ENCODE measurements at regions not wholly inside any gene's neighbourhood (a gene's known extent, or its start where the extent isn't known, plus 50 kb on each side); places are given as distances from the start of the nearest gene placed in this dataset.

DNA sequence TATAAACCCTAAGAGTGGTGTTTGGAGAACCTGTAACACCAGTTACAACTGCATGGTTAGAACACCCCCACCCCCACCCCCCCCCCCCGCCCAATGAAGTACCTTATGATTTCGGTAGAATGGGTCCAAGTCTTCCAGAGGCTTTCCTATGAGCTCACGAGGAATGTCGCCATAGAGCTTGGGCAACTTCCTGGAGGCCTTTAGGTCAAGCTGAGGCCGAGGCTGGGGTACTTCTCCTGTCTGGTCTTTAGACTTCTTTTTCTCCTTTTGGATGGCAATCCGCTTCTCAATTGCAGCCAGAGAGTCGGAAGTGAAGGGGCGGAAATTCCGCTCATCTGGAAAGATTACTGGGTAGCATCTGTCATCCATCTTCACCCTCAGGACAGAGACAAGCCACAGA lies 101.8 kb downstream of the SCN11A start:
- no peaks in the 10 kb centered on the region for H3K9me3 ChIP-seq (ENCODE audit: insufficient read depth, low read depth, low read length)
- H3K79me2 ChIP-seq (ENCODE audit: insufficient read depth, low read length), result no peaks in the 10 kb centered on the region
- no peak overlapping the region for H3K9ac ChIP-seq (ENCODE audit: low read depth, low read length, poor library complexity, severe bottlenecking)
- H3K27me3 ChIP-seq (ENCODE audit: insufficient read depth, low read length, poor library complexity, severe bottlenecking), result no peaks in the 10 kb centered on the region
- H3K4me3 ChIP-seq (ENCODE audit: low read length, poor library complexity, severe bottlenecking), result no peak overlapping the region
- no peaks in the 10 kb centered on the region for H4K20me1 ChIP-seq (ENCODE audit: insufficient read depth, low read length, poor library complexity, severe bottlenecking)
- no peak overlapping the region for H3K4me2 ChIP-seq (ENCODE audit: low read depth, low read length, poor library complexity, severe bottlenecking)
- no peaks in the 10 kb centered on the region for H3K9me2 ChIP-seq (replicated peaks; ENCODE audit: low read depth, low read length)
- no peaks in the 10 kb centered on the region for H3K36me3 ChIP-seq (ENCODE audit: insufficient read depth, low read length)
- H3F3A ChIP-seq (ENCODE audit: low read depth), result no peaks in the 10 kb centered on the region
- no peak overlapping the region for H2AFZ ChIP-seq (ENCODE audit: low read length)
- TF ChIP-seq, protein P1, sequence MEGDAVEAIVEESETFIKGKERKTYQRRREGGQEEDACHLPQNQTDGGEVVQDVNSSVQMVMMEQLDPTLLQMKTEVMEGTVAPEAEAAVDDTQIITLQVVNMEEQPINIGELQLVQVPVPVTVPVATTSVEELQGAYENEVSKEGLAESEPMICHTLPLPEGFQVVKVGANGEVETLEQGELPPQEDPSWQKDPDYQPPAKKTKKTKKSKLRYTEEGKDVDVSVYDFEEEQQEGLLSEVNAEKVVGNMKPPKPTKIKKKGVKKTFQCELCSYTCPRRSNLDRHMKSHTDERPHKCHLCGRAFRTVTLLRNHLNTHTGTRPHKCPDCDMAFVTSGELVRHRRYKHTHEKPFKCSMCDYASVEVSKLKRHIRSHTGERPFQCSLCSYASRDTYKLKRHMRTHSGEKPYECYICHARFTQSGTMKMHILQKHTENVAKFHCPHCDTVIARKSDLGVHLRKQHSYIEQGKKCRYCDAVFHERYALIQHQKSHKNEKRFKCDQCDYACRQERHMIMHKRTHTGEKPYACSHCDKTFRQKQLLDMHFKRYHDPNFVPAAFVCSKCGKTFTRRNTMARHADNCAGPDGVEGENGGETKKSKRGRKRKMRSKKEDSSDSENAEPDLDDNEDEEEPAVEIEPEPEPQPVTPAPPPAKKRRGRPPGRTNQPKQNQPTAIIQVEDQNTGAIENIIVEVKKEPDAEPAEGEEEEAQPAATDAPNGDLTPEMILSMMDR (conservative IDR thresholded peaks at IDR 0.05; ENCODE audit: low read length), result no peak
- no peak for TF ChIP-seq EZH2phosphoT487 (IDR thresholded peaks at IDR 0.05; ENCODE audit: borderline replicate concordance)
- H3K4me1 ChIP-seq (ENCODE audit: insufficient read depth, low read length, poor library complexity, severe bottlenecking), result no peaks in the 10 kb centered on the region

DNA sequence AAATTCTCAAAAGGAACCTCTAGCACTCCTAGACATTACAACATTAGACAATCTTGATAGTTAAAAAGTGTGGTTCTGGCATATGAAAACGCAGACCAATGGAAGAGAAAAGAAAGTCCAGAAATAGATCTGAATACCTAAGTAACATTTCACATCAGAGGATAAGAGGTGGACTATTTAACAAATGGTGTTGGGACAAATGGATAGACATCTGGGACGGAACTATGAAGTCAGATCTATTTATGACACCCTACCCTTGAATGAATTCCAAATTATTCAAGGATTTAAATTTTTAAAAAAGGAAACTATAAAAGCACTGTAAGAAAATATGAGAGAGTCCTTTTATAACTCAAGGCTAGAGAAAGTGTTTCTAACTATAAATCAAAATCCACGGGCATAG lies 111.3 kb downstream of the SCN11A start:
- H4K20me1 ChIP-seq (ENCODE audit: insufficient read depth, low read length, poor library complexity, severe bottlenecking), result no peaks in the 10 kb centered on the region
- H3K79me2 ChIP-seq (ENCODE audit: insufficient read depth, low read length), result no peaks in the 10 kb centered on the region
- H3K9me3 ChIP-seq (ENCODE audit: insufficient read depth, low read depth, low read length), result no peaks in the 10 kb centered on the region
- no peaks in the 10 kb centered on the region for H3K36me3 ChIP-seq (ENCODE audit: insufficient read depth, low read length)
- H3K4me1 ChIP-seq (ENCODE audit: insufficient read depth, low read length, poor library complexity, severe bottlenecking), result no peaks in the 10 kb centered on the region
- no peaks in the 10 kb centered on the region for H3K27me3 ChIP-seq (ENCODE audit: insufficient read depth, low read length, poor library complexity, severe bottlenecking)
- TF ChIP-seq, protein P1 (conservative IDR thresholded peaks at IDR 0.05; ENCODE audit: low read length), result no peak
- no peak for TF ChIP-seq EZH2phosphoT487 (IDR thresholded peaks at IDR 0.05; ENCODE audit: borderline replicate concordance)
- H3K9ac ChIP-seq (ENCODE audit: low read depth, low read length, poor library complexity, severe bottlenecking), result no peak overlapping the region
- no peak overlapping the region for H3K4me2 ChIP-seq (ENCODE audit: low read depth, low read length, poor library complexity, severe bottlenecking)
- no peak overlapping the region for H2AFZ ChIP-seq (ENCODE audit: low read length)
- H3K9me2 ChIP-seq (replicated peaks; ENCODE audit: low read depth, low read length), result no peaks in the 10 kb centered on the region
- no peak overlapping the region for H3K4me3 ChIP-seq (ENCODE audit: low read length, poor library complexity, severe bottlenecking)
- no peaks in the 10 kb centered on the region for H3F3A ChIP-seq (ENCODE audit: low read depth)

DNA sequence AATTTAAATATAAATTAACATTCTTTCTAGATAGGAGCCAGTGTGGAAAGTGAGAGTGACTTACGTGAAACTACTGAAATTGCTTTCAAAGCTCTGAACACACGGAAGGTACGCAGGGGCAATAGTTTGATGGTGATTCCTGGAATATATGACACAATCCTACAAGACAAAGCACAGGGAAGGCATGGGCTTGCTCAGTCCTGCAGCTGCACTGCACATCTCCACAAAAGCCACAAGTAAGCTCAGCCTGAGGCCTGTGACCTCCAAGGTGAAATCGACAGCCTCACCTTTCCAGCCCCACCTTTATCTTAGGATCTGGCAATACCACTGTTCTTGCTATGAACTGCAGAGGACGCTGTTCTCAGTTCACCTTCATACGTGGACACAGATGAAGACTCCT lies 109.3 kb upstream of the SCN10A start:
- H3K9me3 ChIP-seq (ENCODE audit: insufficient read depth, low read depth, low read length), result no peaks in the 10 kb centered on the region
- H3K9me2 ChIP-seq (replicated peaks; ENCODE audit: low read depth, low read length), result no peaks in the 10 kb centered on the region
- no peaks in the 10 kb centered on the region for H3K36me3 ChIP-seq (ENCODE audit: insufficient read depth, low read length)
- H2AFZ ChIP-seq (ENCODE audit: low read length), result no peak overlapping the region
- no peaks in the 10 kb centered on the region for H3K79me2 ChIP-seq (ENCODE audit: insufficient read depth, low read length)
- no peak overlapping the region for H3K4me3 ChIP-seq (ENCODE audit: low read length, poor library complexity, severe bottlenecking)
- no peaks in the 10 kb centered on the region for H3K27me3 ChIP-seq (ENCODE audit: insufficient read depth, low read length, poor library complexity, severe bottlenecking)
- no peaks in the 10 kb centered on the region for H3F3A ChIP-seq (ENCODE audit: low read depth)
- TF ChIP-seq, protein P1 (conservative IDR thresholded peaks at IDR 0.05; ENCODE audit: low read length), result no peak
- no peak for TF ChIP-seq EZH2phosphoT487 (IDR thresholded peaks at IDR 0.05; ENCODE audit: borderline replicate concordance)
- H4K20me1 ChIP-seq (ENCODE audit: insufficient read depth, low read length, poor library complexity, severe bottlenecking), result no peaks in the 10 kb centered on the region
- no peaks in the 10 kb centered on the region for H3K4me1 ChIP-seq (ENCODE audit: insufficient read depth, low read length, poor library complexity, severe bottlenecking)
- no peak overlapping the region for H3K4me2 ChIP-seq (ENCODE audit: low read depth, low read length, poor library complexity, severe bottlenecking)
- H3K9ac ChIP-seq (ENCODE audit: low read depth, low read length, poor library complexity, severe bottlenecking), result no peak overlapping the region

Data from Loucy (cell line).